Liver (tissue), 8 donors: ENCODE measurements at regions not wholly inside any gene's neighbourhood (a gene's known extent, or its start where the extent isn't known, plus 50 kb on each side); places are given as distances from the start of the nearest gene placed in this dataset.

Experiments
- DNase-seq: peaks from one replicate; pipeline ENCODE4 v3.0.0-alpha.2; 2017; ENCODE audit warnings: low spot score
- H3K27ac ChIP-seq, 2 donors: one replicate each; pipeline ENCODE4 v1.7.0; 2013; ENCODE audit warnings: inconsistent platforms in 2 of 2, low read length in 2 of 2, control low read depth in 1 of 2, low read depth in 1 of 2, mild to moderate bottlenecking in 1 of 2
- H3K27me3 ChIP-seq, 4 donors: one replicate each; pipeline versions ENCODE4 v1.6.1 to v1.7.0; 2013; ENCODE audit warnings: low read length in 3 of 4, inconsistent platforms in 1 of 4, mild to moderate bottlenecking in 1 of 4, moderate library complexity in 1 of 4; ENCODE audit not compliant: control insufficient read depth in 4 of 4, insufficient read depth in 4 of 4
- H3K36me3 ChIP-seq, 4 donors: one replicate each; pipeline versions ENCODE4 v1.6.1 to v1.7.0; 2013; ENCODE audit warnings: low read length in 3 of 4, mild to moderate bottlenecking in 3 of 4, low read depth in 1 of 4, moderate library complexity in 1 of 4; ENCODE audit not compliant: control insufficient read depth in 4 of 4, insufficient read depth in 3 of 4
- H3K4me1 ChIP-seq, 4 donors: one replicate each; pipeline versions ENCODE4 v1.6.1 to v1.7.0; 2013; ENCODE audit warnings: low read length in 3 of 4, mild to moderate bottlenecking in 3 of 4, moderate library complexity in 1 of 4; ENCODE audit not compliant: control insufficient read depth in 4 of 4, insufficient read depth in 4 of 4
- H3K4me3 ChIP-seq, 3 donors: one replicate each; pipeline versions ENCODE4 v1.6.1 to v1.7.0; 2013; ENCODE audit warnings: low read length in 3 of 3, control low read depth in 1 of 3, low read depth in 1 of 3, mild to moderate bottlenecking in 1 of 3
- H3K9ac ChIP-seq, 2 donors: one replicate each; pipeline ENCODE4 v1.7.0; 2013; ENCODE audit warnings: low read length in 2 of 2, mild to moderate bottlenecking in 2 of 2, moderate library complexity in 2 of 2, control low read depth in 1 of 2, low read depth in 1 of 2
- H3K9me3 ChIP-seq, 4 donors: one replicate each; pipeline versions ENCODE4 v1.6.1 to v1.7.0; 2013; ENCODE audit warnings: low read length in 3 of 4; ENCODE audit not compliant: control insufficient read depth in 4 of 4
- ATF3 ChIP-seq: IDR thresholded peaks from 2 replicates; pipeline ENCODE4 v1.6.1; 2016; ENCODE audit warnings: antibody characterized with exemption
- CTCF ChIP-seq: fragments of 150-350 bp; IDR thresholded peaks from 2 replicates; pipeline ENCODE4 v1.5.1; 2017; ENCODE audit warnings: improper control_type of control experiment, low read depth, low read length; ENCODE audit not compliant: missing input control
- EGR1 ChIP-seq, 2 donors: IDR thresholded peaks; 2 replicates each; pipeline ENCODE4 v1.6.1; 2016 to 2018; ENCODE audit warnings: antibody characterized with exemption in 2 of 2, low read depth in 2 of 2
- FOXA1 ChIP-seq: IDR thresholded peaks from 2 replicates; pipeline ENCODE4 v1.6.1; 2016; ENCODE audit warnings: antibody characterized with exemption
- FOXA2 ChIP-seq: IDR thresholded peaks from 2 replicates; pipeline ENCODE4 v1.6.1; 2016; ENCODE audit warnings: antibody characterized with exemption
- GABPA ChIP-seq, 2 donors: IDR thresholded peaks in 1 of 2; conservative IDR thresholded peaks in 1 of 2; 2 replicates each; pipeline ENCODE4 v1.6.1; 2016; ENCODE audit warnings: antibody characterized with exemption in 2 of 2, mild to moderate bottlenecking in 1 of 2, moderate library complexity in 1 of 2
- HNF4A ChIP-seq, 2 donors: conservative IDR thresholded peaks; 2 replicates each; pipeline ENCODE4 v1.6.1; 2016; ENCODE audit warnings: antibody characterized with exemption in 2 of 2, mild to moderate bottlenecking in 2 of 2
- HNF4G ChIP-seq: IDR thresholded peaks from 2 replicates; pipeline ENCODE4 v1.6.1; 2016; ENCODE audit warnings: antibody characterized with exemption
- JUND ChIP-seq, 2 donors: IDR thresholded peaks; 2 replicates each; pipeline ENCODE4 v1.6.1; 2016; ENCODE audit warnings: antibody characterized with exemption in 2 of 2
- MAX ChIP-seq: IDR thresholded peaks from 2 replicates; pipeline ENCODE4 v1.6.1; 2016; ENCODE audit warnings: antibody characterized with exemption
- NR2F2 ChIP-seq: IDR thresholded peaks from 2 replicates; pipeline ENCODE4 v1.6.1; 2016; ENCODE audit warnings: antibody characterized with exemption
- RAD21 ChIP-seq, 2 donors: IDR thresholded peaks; 2 replicates each; pipeline ENCODE4 v1.6.1; 2016; ENCODE audit warnings: antibody characterized with exemption in 2 of 2, mild to moderate bottlenecking in 2 of 2
- REST ChIP-seq: IDR thresholded peaks from 2 replicates; pipeline ENCODE4 v1.6.1; 2016; ENCODE audit warnings: antibody characterized with exemption, mild to moderate bottlenecking
- RXRA ChIP-seq, 2 donors: IDR thresholded peaks; 2 replicates each; pipeline ENCODE4 v1.6.1; 2017 to 2018; ENCODE audit warnings: antibody characterized with exemption in 2 of 2, mild to moderate bottlenecking in 1 of 2
- SP1 ChIP-seq: IDR thresholded peaks from 2 replicates; pipeline ENCODE4 v1.6.1; 2018; ENCODE audit warnings: antibody characterized with exemption, mild to moderate bottlenecking
- TAF1 ChIP-seq: conservative IDR thresholded peaks from 2 replicates; pipeline ENCODE4 v1.6.1; 2016; ENCODE audit warnings: antibody characterized with exemption, mild to moderate bottlenecking
- YY1 ChIP-seq: IDR thresholded peaks from 2 replicates; pipeline ENCODE4 v1.6.1; 2016; ENCODE audit warnings: antibody characterized with exemption, mild to moderate bottlenecking
- ZBTB33 ChIP-seq: IDR thresholded peaks from 2 replicates; pipeline ENCODE4 v1.6.1; 2016; ENCODE audit warnings: antibody characterized with exemption
- WGBS: extraction: QIAGEN DNeasy Blood & Tissue Kit; methylation state at CpG from one replicate; pipeline ENCODE4 v1.1.7; 2013; 5-methylcytosine and 5-hydroxymethylcytosine counted together
- donor health status: healthy.
- donor health status: healthy.
- donor health status: healthy.
- donor health status: healthy.
- donor health status: healthy.

GRCh38 chr3:64993781-64994180 lies 306.0 kb upstream of the ADAMTS9 start:
- Histone ChIP-seq H3K4me3 (no peak overlapping the region), H3K27ac (no peak overlapping the region), H3K36me3 (no peaks in the 10 kb centered on the region), H3K9ac (no peak overlapping the region), H3K9me3 (no peaks in the 10 kb centered on the region), H3K4me1 (no peaks in the 10 kb centered on the region), H3K27me3 (no peaks in the 10 kb centered on the region)
- DNase-seq, result no peak
- WGBS, result 92% methylated on average over 6 of the region's 6 CpGs
- TF ChIP-seq EGR1 (IDR thresholded peaks at IDR 0.05; ENCODE audit: low read depth in 2 of 2) (no peak), TAF1 (no peak), REST (no peak), MAX (no peak), ZBTB33 (no peak), HNF4A (conservative IDR thresholded peaks at IDR 0.05) (no peak), FOXA2 (no peak), GABPA (IDR thresholded peaks at IDR 0.05 in 1 of 2, conservative IDR thresholded peaks at IDR 0.05 in 1 of 2) (no peak), RXRA (IDR thresholded peaks at IDR 0.05) (no peak), NR2F2 (no peak), RAD21 (IDR thresholded peaks at IDR 0.05) (no peak), JUND (IDR thresholded peaks at IDR 0.05) (no peak), ATF3 (no peak), CTCF (no peak), FOXA1 (no peak), YY1 (no peak), HNF4G (no peak), SP1 (no peak)
